Spinal cord (tissue), 9 donors: ENCODE measurements at regions not wholly inside any gene's neighbourhood (a gene's known extent, or its start where the extent isn't known, plus 50 kb on each side); places are given as distances from the start of the nearest gene placed in this dataset.

Source experiments
- DNase-seq, 6 donors: peaks; one replicate each; pipeline versions ENCODE4 v3.0.0 to v3.0.0-alpha.2; 2013 to 2015; ENCODE audit warnings: low spot score in 6 of 6, low read depth in 4 of 6
- H3K27ac ChIP-seq: one replicate; pipeline ENCODE4 v1.5.1; 2013; ENCODE audit warnings: low read depth, low read length, control low read depth
- H3K27me3 ChIP-seq: one replicate; pipeline ENCODE4 v1.6.1; 2013; ENCODE audit warnings: low read length; ENCODE audit not compliant: control insufficient read depth, insufficient read depth
- H3K36me3 ChIP-seq: one replicate; pipeline ENCODE4 v1.6.1; 2013; ENCODE audit warnings: low read length; ENCODE audit not compliant: control insufficient read depth, insufficient read depth
- H3K4me1 ChIP-seq: one replicate; pipeline ENCODE4 v1.6.1; 2013; ENCODE audit warnings: low read length; ENCODE audit not compliant: control insufficient read depth, insufficient read depth
- H3K4me3 ChIP-seq: one replicate; pipeline ENCODE4 v1.5.1; 2013; ENCODE audit warnings: low read depth, low read length, control low read depth
- H3K9me3 ChIP-seq: one replicate; pipeline ENCODE4 v1.6.1; 2013; ENCODE audit warnings: low read length; ENCODE audit not compliant: control insufficient read depth, insufficient read depth
- WGBS: methylation state at CpG from one replicate; pipeline ENCODE4 v1.1.5; 2013; ENCODE audit warnings: missing lambda C conversion rate; ENCODE audit not compliant: insufficient coverage; 5-methylcytosine and 5-hydroxymethylcytosine counted together
- donor health status: healthy.

- Histone ChIP-seq H3K36me3 (no peaks in the 10 kb centered on the region), H3K27me3 (no peaks in the 10 kb centered on the region), H3K27ac (no peak overlapping the region), H3K4me1 (no peaks in the 10 kb centered on the region), H3K4me3 (no peak overlapping the region), H3K9me3 (peaks cover 2% of the 10 kb centered on the region)
- no peak for DNase-seq
- WGBS: no CpG with 5 or more reads among the region's 2 CpGs
Measured at GRCh38 chr11:28521075-28521474, 412.9 kb downstream of the METTL15 start.

- H3K36me3 ChIP-seq: no peaks in the 10 kb centered on the region
- no peak for DNase-seq
- H3K9me3 ChIP-seq: no peaks in the 10 kb centered on the region
- WGBS: no CpG with 5 or more reads among the region's 1 CpG
- no peaks in the 10 kb centered on the region for H3K27me3 ChIP-seq
- no peaks in the 10 kb centered on the region for H3K4me1 ChIP-seq
- H3K4me3 ChIP-seq: no peak overlapping the region
- no peak overlapping the region for H3K27ac ChIP-seq
Measured at GRCh38 chr11:28520291-28520690, 412.1 kb downstream of the METTL15 start.

GRCh38 chr11:28518825-28519224 lies 410.6 kb downstream of the METTL15 start:
- H3K9me3 ChIP-seq: no peaks in the 10 kb centered on the region
- H3K27me3 ChIP-seq: no peaks in the 10 kb centered on the region
- no peak overlapping the region for H3K4me3 ChIP-seq
- no peak for DNase-seq
- H3K36me3 ChIP-seq: no peaks in the 10 kb centered on the region
- H3K4me1 ChIP-seq: no peaks in the 10 kb centered on the region
- no peak overlapping the region for H3K27ac ChIP-seq

- H3K27me3 ChIP-seq: no peaks in the 10 kb centered on the region
- no peak overlapping the region for H3K4me3 ChIP-seq
- no peaks in the 10 kb centered on the region for H3K36me3 ChIP-seq
- no peaks in the 10 kb centered on the region for H3K9me3 ChIP-seq
- 17% methylated on average over 1 of the region's 5 CpGs for WGBS
- H3K4me1 ChIP-seq: no peaks in the 10 kb centered on the region
- no peak overlapping the region for H3K27ac ChIP-seq
- DNase-seq: no peak
Measured at GRCh38 chr11:28517621-28518020, 409.4 kb downstream of the METTL15 start.

GRCh38 chr11:28514391-28514790 lies 406.2 kb downstream of the METTL15 start:
- WGBS: no CpG with 5 or more reads among the region's 2 CpGs
- H3K4me1 ChIP-seq: no peaks in the 10 kb centered on the region
- H3K36me3 ChIP-seq: peaks cover 4% of the 10 kb centered on the region
- H3K9me3 ChIP-seq: no peaks in the 10 kb centered on the region
- no peak overlapping the region for H3K4me3 ChIP-seq
- no peak for DNase-seq
- H3K27me3 ChIP-seq: no peaks in the 10 kb centered on the region
- no peak overlapping the region for H3K27ac ChIP-seq

- Histone ChIP-seq H3K9me3 (no peaks in the 10 kb centered on the region), H3K4me1 (no peaks in the 10 kb centered on the region), H3K4me3 (no peak overlapping the region), H3K27ac (no peak overlapping the region), H3K36me3 (peaks cover 4% of the 10 kb centered on the region), H3K27me3 (no peaks in the 10 kb centered on the region)
- no peak for DNase-seq
- 96% methylated on average over 19 of the region's 19 CpGs for WGBS
Measured at GRCh38 chr11:28512143-28512756, 404.1 kb downstream of the METTL15 start.

GRCh38 chr11:28505232-28505631 lies 397.0 kb downstream of the METTL15 start:
- Histone ChIP-seq H3K4me1 (no peaks in the 10 kb centered on the region), H3K27ac (no peak overlapping the region), H3K9me3 (no peaks in the 10 kb centered on the region), H3K36me3 (no peaks in the 10 kb centered on the region), H3K4me3 (no peak overlapping the region), H3K27me3 (no peaks in the 10 kb centered on the region)
- 60% methylated on average over 1 of the region's 3 CpGs for WGBS
- no peak for DNase-seq

GRCh38 chr11:28504555-28505110 lies 396.4 kb downstream of the METTL15 start:
- WGBS: 80% methylated on average over 3 of the region's 6 CpGs
- no peaks in the 10 kb centered on the region for H3K9me3 ChIP-seq
- no peak overlapping the region for H3K4me3 ChIP-seq
- no peaks in the 10 kb centered on the region for H3K36me3 ChIP-seq
- DNase-seq: peak in 2 of 6 donors; percentile 18 to 73
- no peak overlapping the region for H3K27ac ChIP-seq
- no peaks in the 10 kb centered on the region for H3K27me3 ChIP-seq
- H3K4me1 ChIP-seq: no peaks in the 10 kb centered on the region

- Histone ChIP-seq H3K9me3 (no peaks in the 10 kb centered on the region), H3K27me3 (no peaks in the 10 kb centered on the region), H3K27ac (no peak overlapping the region), H3K36me3 (no peaks in the 10 kb centered on the region), H3K4me3 (no peak overlapping the region), H3K4me1 (no peaks in the 10 kb centered on the region)
- no CpG with 5 or more reads among the region's 2 CpGs for WGBS
- no peak for DNase-seq
Measured at GRCh38 chr11:28495333-28495732, 387.1 kb downstream of the METTL15 start.

- no CpG with 5 or more reads among the region's 1 CpG for WGBS
- Histone ChIP-seq H3K4me3 (no peak overlapping the region), H3K27ac (no peak overlapping the region), H3K27me3 (no peaks in the 10 kb centered on the region), H3K36me3 (no peaks in the 10 kb centered on the region), H3K9me3 (no peaks in the 10 kb centered on the region), H3K4me1 (no peaks in the 10 kb centered on the region)
- DNase-seq: no peak
Measured at GRCh38 chr11:28491431-28491830, 383.2 kb downstream of the METTL15 start.
